ENCODE measurements at regions not wholly inside any gene's neighbourhood (a gene's known extent, or its start where the extent isn't known, plus 50 kb on each side); places are given as distances from the start of the nearest gene placed in this dataset.

DNA sequence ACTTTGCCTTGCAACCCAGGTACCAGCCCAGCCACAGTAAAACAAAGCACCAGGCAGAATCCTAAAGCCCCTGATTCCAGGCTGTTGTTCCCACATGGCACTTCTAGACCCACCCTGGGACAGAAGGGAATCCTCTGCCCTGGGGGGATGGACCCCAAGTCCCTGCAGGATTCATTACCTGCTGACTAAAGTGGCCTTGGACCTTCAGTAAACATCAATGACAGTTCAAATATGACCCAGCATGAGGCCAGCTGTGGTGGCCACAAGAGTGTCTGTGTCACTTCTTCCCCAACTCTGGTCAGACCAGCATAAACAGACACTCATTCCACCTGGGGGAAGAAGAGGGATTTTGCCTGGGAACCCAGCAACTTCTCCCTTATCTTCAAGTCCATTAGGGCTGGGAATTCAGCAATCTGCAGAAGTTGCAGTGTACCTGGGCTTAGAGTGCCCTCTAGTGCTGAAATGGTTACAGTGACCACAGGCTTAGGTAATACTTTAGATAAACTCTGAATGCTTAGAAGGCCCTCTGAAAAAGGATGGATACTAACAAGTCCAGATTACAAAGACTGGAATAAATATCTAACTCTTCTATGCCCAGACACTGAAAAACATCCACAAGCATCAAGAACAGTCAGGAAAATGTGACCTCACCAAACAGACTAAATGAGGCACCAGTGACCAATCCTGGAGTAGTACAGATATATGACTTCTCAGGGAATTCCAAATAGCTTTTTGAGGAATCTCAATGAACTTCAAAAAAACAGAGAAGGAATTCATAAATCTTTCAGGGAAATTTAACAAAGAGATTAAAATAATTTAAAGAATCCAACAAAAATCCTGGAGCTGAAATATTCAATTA lies 108.5 kb upstream of the TMEM168 start:
- TF ChIP-seq, protein P1, sequence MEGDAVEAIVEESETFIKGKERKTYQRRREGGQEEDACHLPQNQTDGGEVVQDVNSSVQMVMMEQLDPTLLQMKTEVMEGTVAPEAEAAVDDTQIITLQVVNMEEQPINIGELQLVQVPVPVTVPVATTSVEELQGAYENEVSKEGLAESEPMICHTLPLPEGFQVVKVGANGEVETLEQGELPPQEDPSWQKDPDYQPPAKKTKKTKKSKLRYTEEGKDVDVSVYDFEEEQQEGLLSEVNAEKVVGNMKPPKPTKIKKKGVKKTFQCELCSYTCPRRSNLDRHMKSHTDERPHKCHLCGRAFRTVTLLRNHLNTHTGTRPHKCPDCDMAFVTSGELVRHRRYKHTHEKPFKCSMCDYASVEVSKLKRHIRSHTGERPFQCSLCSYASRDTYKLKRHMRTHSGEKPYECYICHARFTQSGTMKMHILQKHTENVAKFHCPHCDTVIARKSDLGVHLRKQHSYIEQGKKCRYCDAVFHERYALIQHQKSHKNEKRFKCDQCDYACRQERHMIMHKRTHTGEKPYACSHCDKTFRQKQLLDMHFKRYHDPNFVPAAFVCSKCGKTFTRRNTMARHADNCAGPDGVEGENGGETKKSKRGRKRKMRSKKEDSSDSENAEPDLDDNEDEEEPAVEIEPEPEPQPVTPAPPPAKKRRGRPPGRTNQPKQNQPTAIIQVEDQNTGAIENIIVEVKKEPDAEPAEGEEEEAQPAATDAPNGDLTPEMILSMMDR (IDR thresholded peaks at IDR 0.05), result peak; percentile 79
- no peak for TF ChIP-seq EZH2 (IDR thresholded peaks at IDR 0.05)
